22Rv1 (cell line): ENCODE measurements at regions not wholly inside any gene's neighbourhood (a gene's known extent, or its start where the extent isn't known, plus 50 kb on each side); places are given as distances from the start of the nearest gene placed in this dataset.

Experiments used
- H3K27ac ChIP-seq: fragments of 450-650 bp; 2 replicates; pipeline ENCODE4 v1.5.1; 2017
- CTCF ChIP-seq: fragments of 450-650 bp; IDR thresholded peaks from 2 replicates; pipeline ENCODE4 v1.5.1; 2017; ENCODE audit warnings: mild to moderate bottlenecking
- ZFX ChIP-seq: fragments of 450-650 bp; IDR thresholded peaks from 2 replicates; pipeline ENCODE4 v1.6.1; 2017; ENCODE audit warnings: antibody characterized with exemption, borderline replicate concordance

GRCh38 chr11:111045407-111045803, 200.1 kb upstream of the POU2AF2 start:
- no peak overlapping the region for H3K27ac ChIP-seq
- TF ChIP-seq ZFX (no peak), CTCF (no peak)

GRCh38 chr11:111044751-111045406, 200.6 kb upstream of the POU2AF2 start:
- TF ChIP-seq CTCF: no peak
- no peak for TF ChIP-seq ZFX

GRCh38 chr11:111039982-111040381, 205.5 kb upstream of the POU2AF2 start:
- H3K27ac ChIP-seq: no peak overlapping the region
- no peak for TF ChIP-seq CTCF
- TF ChIP-seq ZFX: no peak

More at GRCh38 chr11:111044751-111045406, 200.6 kb upstream of the POU2AF2 start:
- H3K27ac ChIP-seq: no peak overlapping the region

- H3K27ac ChIP-seq: no peak overlapping the region
- TF ChIP-seq CTCF: no peak
- no peak for TF ChIP-seq ZFX
Measured at GRCh38 chr11:111035746-111036145, 209.8 kb upstream of the POU2AF2 start.

- TF ChIP-seq CTCF: no peak
- TF ChIP-seq ZFX: no peak
- no peak overlapping the region for H3K27ac ChIP-seq
Measured at GRCh38 chr11:111026241-111026640, 219.3 kb upstream of the POU2AF2 start.

DNA sequence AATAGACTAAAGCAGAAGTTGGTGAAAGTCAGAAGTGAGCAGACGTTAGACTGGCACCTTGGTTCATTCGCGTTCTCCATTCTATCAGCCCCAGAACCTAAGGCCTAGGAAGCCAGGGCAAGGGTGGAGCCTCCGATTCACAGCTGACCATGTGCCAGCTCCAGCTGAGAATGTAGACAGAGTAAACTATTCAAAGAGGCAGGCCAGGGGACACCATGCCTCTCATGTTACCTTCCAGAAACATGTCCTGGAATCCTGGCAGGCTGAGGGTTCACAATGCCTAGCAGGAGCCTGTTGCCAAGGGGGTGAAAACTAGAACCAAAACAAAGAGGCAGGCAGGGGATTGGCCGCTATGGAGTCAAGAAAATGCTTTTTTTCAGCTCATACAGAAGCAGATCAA, 224.4 kb upstream of the POU2AF2 start:
- TF ChIP-seq CTCF (no peak), ZFX (no peak)
- H3K27ac ChIP-seq: no peak overlapping the region

- TF ChIP-seq ZFX (no peak), CTCF (no peak)
- H3K27ac ChIP-seq: no peak overlapping the region
Measured at GRCh38 chr11:111019871-111020670, 225.5 kb upstream of the POU2AF2 start.
